ENCODE measurements at regions not wholly inside any gene's neighbourhood (a gene's known extent, or its start where the extent isn't known, plus 50 kb on each side); places are given as distances from the start of the nearest gene placed in this dataset.

DNA sequence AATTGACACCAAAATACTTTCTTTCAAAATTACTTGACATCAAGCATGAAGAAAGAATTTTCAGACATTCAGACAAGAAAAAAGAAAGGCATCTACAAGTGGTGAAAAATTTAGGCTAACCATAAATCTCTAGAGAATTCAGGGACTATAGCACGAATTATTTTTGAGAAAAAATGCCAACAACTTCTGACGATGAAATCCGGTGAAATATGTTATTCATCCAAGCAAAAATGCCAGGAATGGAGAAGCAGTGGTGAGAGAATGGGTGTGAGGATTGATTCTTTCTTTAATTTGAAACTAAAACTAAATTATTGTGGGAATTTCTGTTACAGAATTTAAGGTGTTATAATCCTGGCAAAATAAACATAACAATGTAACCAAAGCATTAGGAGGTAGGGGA, 69.4 kb upstream of the SORBS2 start:
- Mint-ChIP-seq H3K4me1 (ENCODE audit: low read depth) (no peaks in the 10 kb centered on the region), H3K9me3 (no peaks in the 10 kb centered on the region), H3K27me3 (no peaks in the 10 kb centered on the region), H3K27ac (no peak overlapping the region), H3K36me3 (no peaks in the 10 kb centered on the region), H3K4me3 (no peak overlapping the region)
- intact Hi-C loops (cut with micrococcal nuclease) = no loop called here
- DNase-seq = no peak
- CTCF ChIA-PET = no interaction called here
- POLR2A ChIA-PET = no interaction called here

GRCh38 chr4:185883591-185883990, 71.6 kb upstream of the SORBS2 start:
- Mint-ChIP-seq H3K4me3 (no peak overlapping the region), H3K27me3 (peaks cover 1% of the 10 kb centered on the region), H3K4me1 (ENCODE audit: low read depth) (no peaks in the 10 kb centered on the region), H3K36me3 (no peaks in the 10 kb centered on the region), H3K9me3 (peaks cover 4% of the 10 kb centered on the region), H3K27ac (no peak overlapping the region)
- ChIA-PET CTCF (interaction anchor here (0.8 kb wide), 1 partner anchor 218 kb away, joined by 3 read pairs; no protein-coding TSS in a partner anchor), POLR2A (no interaction called here)
- DNase-seq = no peak
- intact Hi-C loops (cut with micrococcal nuclease) = no loop called here

GRCh38 chr4:185885075-185885474, 73.1 kb upstream of the SORBS2 start:
- H3K4me1 Mint-ChIP-seq (ENCODE audit: low read depth) = no peaks in the 10 kb centered on the region
- DNase-seq = no peak
- H3K27me3 Mint-ChIP-seq = peaks cover 1% of the 10 kb centered on the region
- intact Hi-C loops (cut with micrococcal nuclease) = no loop called here
- H3K9me3 Mint-ChIP-seq = peaks cover 4% of the 10 kb centered on the region
- ChIA-PET CTCF (no interaction called here), POLR2A (no interaction called here)
- no peak overlapping the region for H3K4me3 Mint-ChIP-seq
- H3K36me3 Mint-ChIP-seq = no peaks in the 10 kb centered on the region
- H3K27ac Mint-ChIP-seq = no peak overlapping the region

DNA sequence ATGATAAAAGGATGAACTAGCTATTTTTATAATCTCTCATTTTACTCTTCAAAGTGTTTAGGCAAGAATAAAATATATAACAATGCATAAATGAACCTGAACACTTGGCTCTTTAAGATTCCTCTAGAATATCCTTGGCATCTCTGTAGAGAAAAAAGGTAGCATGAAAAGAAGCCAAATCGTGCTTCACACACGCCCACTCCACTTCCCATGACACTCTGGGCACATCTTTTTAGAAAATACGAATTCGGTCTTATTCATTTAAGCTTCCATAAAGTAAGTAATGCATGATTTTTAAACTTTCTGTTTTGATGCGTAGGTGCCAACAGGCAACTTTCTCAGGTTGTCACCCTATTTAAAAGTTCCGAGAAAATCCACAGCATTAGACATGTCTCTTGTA, 73.6 kb upstream of the SORBS2 start:
- DNase-seq = no peak
- Mint-ChIP-seq H3K27ac (no peak overlapping the region), H3K4me1 (ENCODE audit: low read depth) (no peaks in the 10 kb centered on the region), H3K9me3 (peaks cover 4% of the 10 kb centered on the region), H3K36me3 (no peaks in the 10 kb centered on the region), H3K4me3 (no peak overlapping the region), H3K27me3 (peaks cover 3% of the 10 kb centered on the region)
- ChIA-PET POLR2A (no interaction called here), CTCF (no interaction called here)
- intact Hi-C loops (cut with micrococcal nuclease) = no loop called here

DNA sequence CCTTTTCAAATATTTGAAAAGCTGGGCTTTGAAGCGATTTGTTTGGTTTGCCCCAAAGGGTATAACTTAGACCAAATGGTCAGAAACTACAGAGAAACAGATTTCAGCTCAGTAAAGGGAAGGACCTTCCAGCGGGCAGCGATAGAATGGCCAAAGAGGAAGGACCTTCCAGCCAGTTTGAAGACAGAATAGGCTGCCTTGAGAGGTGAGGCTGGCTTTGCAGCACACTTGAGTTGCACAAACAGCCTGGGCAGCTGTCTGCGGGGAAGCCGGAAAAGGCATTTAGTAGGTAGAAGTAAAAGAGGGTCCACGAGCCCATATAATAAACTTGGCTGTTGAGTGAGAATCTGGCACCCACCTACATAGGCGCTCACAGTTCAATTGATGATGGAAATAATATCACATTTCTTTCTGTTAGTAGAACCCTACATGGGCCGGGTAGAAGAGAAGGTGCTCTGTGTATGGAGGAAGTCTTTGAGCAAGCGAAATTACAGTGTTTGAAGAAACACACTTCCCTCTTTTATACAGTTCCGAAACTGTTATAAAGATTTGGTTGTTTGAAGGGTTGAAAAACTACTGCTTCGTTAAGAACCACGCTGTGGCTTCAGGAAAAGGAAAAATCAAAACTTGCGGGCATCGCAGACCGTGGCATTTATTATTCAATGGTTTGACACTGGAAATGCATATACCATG, 75.0 kb upstream of the SORBS2 start:
- CTCF ChIA-PET = no interaction called here
- Mint-ChIP-seq H3K4me3 (no peak overlapping the region), H3K4me1 (ENCODE audit: low read depth) (no peaks in the 10 kb centered on the region), H3K9me3 (peaks cover 4% of the 10 kb centered on the region), H3K27me3 (peaks cover 3% of the 10 kb centered on the region), H3K36me3 (no peaks in the 10 kb centered on the region), H3K27ac (no peak overlapping the region)
- POLR2A ChIA-PET = no interaction called here
- intact Hi-C loops (cut with micrococcal nuclease) = no loop called here
- no peak for DNase-seq

GRCh38 chr4:185888676-185889075, 76.7 kb upstream of the SORBS2 start:
- no peak overlapping the region for H3K27ac Mint-ChIP-seq
- no peaks in the 10 kb centered on the region for H3K4me1 Mint-ChIP-seq (ENCODE audit: low read depth)
- ChIA-PET POLR2A (no interaction called here), CTCF (no interaction called here)
- H3K27me3 Mint-ChIP-seq = peaks cover 3% of the 10 kb centered on the region
- H3K4me3 Mint-ChIP-seq = no peak overlapping the region
- H3K36me3 Mint-ChIP-seq = no peaks in the 10 kb centered on the region
- peaks cover 4% of the 10 kb centered on the region for H3K9me3 Mint-ChIP-seq
- DNase-seq = no peak
- intact Hi-C loops (cut with micrococcal nuclease) = no loop called here

DNA sequence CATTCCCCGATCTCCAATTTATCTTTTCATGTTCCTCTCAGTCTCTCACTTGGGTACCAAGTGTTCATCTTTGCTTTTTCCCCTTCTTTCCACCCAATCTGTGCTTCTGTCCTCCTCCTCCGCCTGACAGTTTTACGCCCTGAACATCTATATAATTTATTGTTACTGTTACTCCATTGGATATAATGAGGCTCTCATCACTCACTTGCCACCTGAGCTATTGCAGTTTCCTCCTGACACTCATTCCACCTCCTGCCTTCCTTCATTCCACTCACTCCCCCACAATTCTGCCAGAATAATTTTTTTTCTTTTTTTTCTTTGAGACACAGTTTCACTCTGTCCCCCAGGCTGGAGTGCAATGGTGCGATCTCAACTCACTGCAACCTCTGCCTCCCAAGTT, 77.6 kb upstream of the SORBS2 start:
- intact Hi-C loops (cut with micrococcal nuclease) = no loop called here
- no peak overlapping the region for H3K27ac Mint-ChIP-seq
- ChIA-PET CTCF (no interaction called here), POLR2A (no interaction called here)
- no peaks in the 10 kb centered on the region for H3K4me1 Mint-ChIP-seq (ENCODE audit: low read depth)
- H3K27me3 Mint-ChIP-seq = peaks cover 3% of the 10 kb centered on the region
- peaks cover 4% of the 10 kb centered on the region for H3K9me3 Mint-ChIP-seq
- DNase-seq = no peak
- H3K36me3 Mint-ChIP-seq = no peaks in the 10 kb centered on the region
- H3K4me3 Mint-ChIP-seq = no peak overlapping the region

DNA sequence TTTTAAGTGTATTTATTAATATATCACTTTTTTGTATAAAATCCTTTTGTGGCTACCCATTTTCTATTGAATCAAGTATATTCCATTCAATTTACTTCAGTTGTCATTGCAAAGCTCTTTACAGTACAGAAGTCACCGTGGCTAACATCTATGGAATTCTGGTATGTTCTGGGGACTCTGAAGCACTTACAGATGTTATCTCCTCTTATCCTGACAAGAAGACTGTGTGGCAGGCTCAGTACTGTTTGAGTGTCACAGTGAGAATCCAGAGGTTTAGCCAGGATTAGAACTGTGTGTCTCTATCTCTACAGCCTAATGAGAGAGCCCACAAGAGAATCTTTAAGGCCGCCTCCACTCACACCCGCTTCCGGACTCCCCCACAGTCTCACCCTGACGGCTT, 78.2 kb upstream of the SORBS2 start:
- H3K9me3 Mint-ChIP-seq = peaks cover 4% of the 10 kb centered on the region
- ChIA-PET CTCF (no interaction called here), POLR2A (no interaction called here)
- peaks cover 3% of the 10 kb centered on the region for H3K27me3 Mint-ChIP-seq
- no peaks in the 10 kb centered on the region for H3K36me3 Mint-ChIP-seq
- no peak for DNase-seq
- H3K4me1 Mint-ChIP-seq (ENCODE audit: low read depth) = no peaks in the 10 kb centered on the region
- H3K27ac Mint-ChIP-seq = no peak overlapping the region
- intact Hi-C loops (cut with micrococcal nuclease) = no loop called here
- no peak overlapping the region for H3K4me3 Mint-ChIP-seq

GRCh38 chr4:185892165-185892564, 80.2 kb upstream of the SORBS2 start:
- H3K27ac Mint-ChIP-seq = no peak overlapping the region
- ChIA-PET POLR2A (no interaction called here), CTCF (no interaction called here)
- H3K9me3 Mint-ChIP-seq = peaks cover 4% of the 10 kb centered on the region
- H3K4me3 Mint-ChIP-seq = no peak overlapping the region
- intact Hi-C loops (cut with micrococcal nuclease) = no loop called here
- no peaks in the 10 kb centered on the region for H3K4me1 Mint-ChIP-seq (ENCODE audit: low read depth)
- peaks cover 3% of the 10 kb centered on the region for H3K27me3 Mint-ChIP-seq
- H3K36me3 Mint-ChIP-seq = no peaks in the 10 kb centered on the region
- no peak for DNase-seq

DNA sequence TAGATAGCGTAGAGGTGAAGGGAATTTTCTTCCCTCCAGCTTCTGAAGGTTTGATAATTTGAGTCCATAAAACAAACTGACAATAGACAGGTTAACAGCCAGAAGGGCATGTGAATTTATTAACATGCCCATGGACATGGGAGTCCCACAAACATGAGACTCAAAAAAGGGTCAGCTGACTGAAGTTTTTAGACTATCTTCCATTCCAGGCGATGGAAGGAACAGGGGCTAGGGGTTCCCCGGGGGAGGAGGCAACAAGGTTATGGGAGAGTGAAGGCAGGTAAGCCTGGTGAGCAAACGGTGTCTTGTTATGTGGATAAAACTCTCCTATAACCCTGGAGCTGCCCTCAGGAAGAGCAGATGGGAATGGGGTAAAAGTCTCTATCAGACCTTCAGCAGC, 81.5 kb upstream of the SORBS2 start:
- no peak for DNase-seq
- intact Hi-C loops (cut with micrococcal nuclease) = no loop called here
- no peak overlapping the region for H3K4me3 Mint-ChIP-seq

GRCh38 chr4:185894481-185894880, 82.5 kb upstream of the SORBS2 start:
- CTCF ChIA-PET = no interaction called here
- no peak for DNase-seq
- Mint-ChIP-seq H3K9me3 (no peaks in the 10 kb centered on the region), H3K4me3 (no peak overlapping the region), H3K36me3 (no peaks in the 10 kb centered on the region), H3K27me3 (peaks cover 2% of the 10 kb centered on the region), H3K27ac (no peak overlapping the region), H3K4me1 (ENCODE audit: low read depth) (no peaks in the 10 kb centered on the region)
- intact Hi-C loops (cut with micrococcal nuclease) = no loop called here
- POLR2A ChIA-PET = no interaction called here

More for the DNA sequence above, 81.5 kb upstream of the SORBS2 start:
- POLR2A ChIA-PET = no interaction called here
- Mint-ChIP-seq H3K4me1 (ENCODE audit: low read depth) (no peaks in the 10 kb centered on the region), H3K27me3 (peaks cover 3% of the 10 kb centered on the region), H3K9me3 (peaks cover 1% of the 10 kb centered on the region), H3K36me3 (no peaks in the 10 kb centered on the region), H3K27ac (no peak overlapping the region)
- CTCF ChIA-PET = no interaction called here

- ChIA-PET CTCF (no interaction called here), POLR2A (no interaction called here)
- Mint-ChIP-seq H3K4me1 (ENCODE audit: low read depth) (no peaks in the 10 kb centered on the region), H3K27me3 (peaks cover 2% of the 10 kb centered on the region), H3K36me3 (no peaks in the 10 kb centered on the region), H3K4me3 (no peak overlapping the region), H3K27ac (no peak overlapping the region), H3K9me3 (no peaks in the 10 kb centered on the region)
- intact Hi-C loops (cut with micrococcal nuclease) = no loop called here
- DNase-seq = no peak
Measured at GRCh38 chr4:185895351-185895750, 83.4 kb upstream of the SORBS2 start.

- intact Hi-C loops (cut with micrococcal nuclease) = no loop called here
Measured at GRCh38 chr4:185895866-185896265, 83.9 kb upstream of the SORBS2 start.

More at GRCh38 chr4:185895866-185896265, 83.9 kb upstream of the SORBS2 start:
- H3K9me3 Mint-ChIP-seq = no peaks in the 10 kb centered on the region
- no peaks in the 10 kb centered on the region for H3K4me1 Mint-ChIP-seq (ENCODE audit: low read depth)
- no peak for DNase-seq
- no peaks in the 10 kb centered on the region for H3K27me3 Mint-ChIP-seq
- H3K27ac Mint-ChIP-seq = no peak overlapping the region
- POLR2A ChIA-PET = no interaction called here
- CTCF ChIA-PET = no interaction called here
- no peak overlapping the region for H3K4me3 Mint-ChIP-seq
- H3K36me3 Mint-ChIP-seq = no peaks in the 10 kb centered on the region
